Activated CD4-positive, CD25-positive, alpha-beta regulatory T cell treated with anti-CD3 and anti-CD28 coated beads, Interleukin-2, amount 50 U/mL, for 16 hours (primary cell): ENCODE measurements at regions not wholly inside any gene's neighbourhood (a gene's known extent, or its start where the extent isn't known, plus 50 kb on each side); places are given as distances from the start of the nearest gene placed in this dataset.
"Not testable (repeated sequence)": the region's sequence is repeated elsewhere in the genome, so short reads cannot be mapped to it uniquely, and the experiment has no call there.

ENCODE experiments used
- DNase-seq: peaks from one replicate; pipeline ENCODE4 v3.0.0-alpha.2; 2020; ENCODE audit warnings: low read depth, low spot score

- DNase-seq: no peak
Observed at GRCh38 chr2:121818546-121818945, 63.1 kb downstream of the TSN start.

GRCh38 chr2:121819846-121820245 is 64.4 kb downstream of the TSN start:
- no peak for DNase-seq

GRCh38 chr2:121821476-121822158 is 66.2 kb downstream of the TSN start:
- DNase-seq: no peak

- DNase-seq: no peak
Observed at GRCh38 chr2:121824264-121824663, 68.8 kb downstream of the TSN start.

GRCh38 chr2:121825003-121825950 is 69.8 kb downstream of the TSN start:
- no peak for DNase-seq

GRCh38 chr2:121826036-121826435 is 70.6 kb downstream of the TSN start:
- DNase-seq: no peak

- DNase-seq: no peak
Observed at GRCh38 chr2:121828281-121828731, 72.9 kb downstream of the TSN start.

GRCh38 chr2:121830809-121831208 is 75.4 kb downstream of the TSN start:
- no peak for DNase-seq

GRCh38 chr2:121831841-121832240 is 76.4 kb downstream of the TSN start:
- DNase-seq: no peak

GRCh38 chr2:121832412-121833357 is 77.2 kb downstream of the TSN start:
- no peak for DNase-seq

- no peak for DNase-seq
Observed at GRCh38 chr2:121833358-121833723, 77.9 kb downstream of the TSN start.

GRCh38 chr2:121836611-121837010 is 81.2 kb downstream of the TSN start:
- DNase-seq: no peak

GRCh38 chr2:121837591-121837990 is 82.1 kb downstream of the TSN start:
- no peak for DNase-seq

- DNase-seq: no peak
Observed at GRCh38 chr2:121838551-121838950, 83.1 kb downstream of the TSN start.

- no peak for DNase-seq
Observed at GRCh38 chr2:121839584-121839983, 84.1 kb downstream of the TSN start.

- no peak for DNase-seq
Observed at GRCh38 chr2:121849236-121849635, 93.8 kb downstream of the TSN start.

GRCh38 chr2:121853149-121853548 is 97.7 kb downstream of the TSN start:
- DNase-seq: not testable (repeated sequence)

GRCh38 chr2:121855510-121855909 is 100.1 kb downstream of the TSN start:
- DNase-seq: no peak

- no peak for DNase-seq
Observed at GRCh38 chr2:121856360-121856759, 100.9 kb downstream of the TSN start.

- no peak for DNase-seq
Observed at GRCh38 chr2:121858369-121858768, 102.9 kb downstream of the TSN start.

- no peak for DNase-seq
Observed at GRCh38 chr2:121858847-121859246, 103.4 kb downstream of the TSN start.
